Sigmoid colon (tissue), 6 donors: ENCODE measurements at regions not wholly inside any gene's neighbourhood (a gene's known extent, or its start where the extent isn't known, plus 50 kb on each side); places are given as distances from the start of the nearest gene placed in this dataset.

Experiments
- DNase-seq: peaks from one replicate; pipeline ENCODE4 v3.0.0-alpha.2; 2019
- H3K27ac ChIP-seq, 4 donors: fragments of 200-600 bp; sonication (generic); one replicate each; pipeline ENCODE4 v1.5.1; 2016 to 2019; ENCODE audit warnings: mild to moderate bottlenecking in 1 of 4
- H3K27me3 ChIP-seq, 3 donors: fragments of 200-600 bp; sonication (generic); one replicate each; pipeline ENCODE4 v1.5.1; 2019; ENCODE audit warnings: mild to moderate bottlenecking in 1 of 3
- H3K36me3 ChIP-seq, 4 donors: fragments of 200-600 bp; sonication (generic); one replicate each; pipeline ENCODE4 v1.5.1; 2016 to 2019
- H3K4me1 ChIP-seq, 4 donors: fragments of 200-600 bp; sonication (generic); one replicate each; pipeline ENCODE4 v1.5.1; 2017 to 2019
- H3K4me3 ChIP-seq, 4 donors: fragments of 200-600 bp; sonication (generic); one replicate each; pipeline ENCODE4 v1.5.1; 2017 to 2019; ENCODE audit warnings: mild to moderate bottlenecking in 2 of 4, moderate library complexity in 1 of 4
- H3K9me3 ChIP-seq, 4 donors: fragments of 200-600 bp in 3 of 4; sonication (generic) in 3 of 4; one replicate each; pipeline versions ENCODE4 v1.5.1 to v1.6.1; 2013 to 2019
- CTCF ChIP-seq, 4 experiments: fragments of 450-650 bp in 3 of 4; fragments of 200-600 bp in 1 of 4; IDR thresholded peaks; one replicate each; pipeline ENCODE4 v1.5.1; 2016 to 2019; ENCODE audit warnings: antibody characterized with exemption in 4 of 4, mild to moderate bottlenecking in 3 of 4, moderate library complexity in 2 of 4
- EP300 ChIP-seq, 4 donors: sonication (generic); formaldehyde crosslinking; IDR thresholded peaks; one replicate each; pipeline ENCODE4 v1.6.1; 2017; ENCODE audit warnings: antibody characterized with exemption in 4 of 4
- POLR2A ChIP-seq, 2 donors: fragments of 450-650 bp; IDR thresholded peaks; one replicate each; pipeline ENCODE4 v1.6.1; 2016; ENCODE audit warnings: antibody characterized with exemption in 2 of 2, mild to moderate bottlenecking in 2 of 2, moderate library complexity in 2 of 2
- POLR2AphosphoS5 ChIP-seq, 4 donors: sonication (generic); formaldehyde crosslinking; IDR thresholded peaks; one replicate each; pipeline ENCODE4 v1.6.1; 2017; ENCODE audit warnings: antibody characterized with exemption in 4 of 4
- WGBS, 2 donors: extraction: QIAGEN DNeasy Blood & Tissue Kit; methylation state at CpG; one replicate each; pipeline ENCODE4 v1.1.7; 2013; 5-methylcytosine and 5-hydroxymethylcytosine counted together
- intact Hi-C: fragments of 100-400 bp; cut with DNase I; formaldehyde crosslinking; loops from one replicate; pipeline ENCODE4 v1.15.1; 2023
- donor health status: healthy with polysubstance abuse.
- donor health status: healthy.

GRCh38 chr3:106466881-106467280 is 598.1 kb upstream of the CBLB start:
- no peak overlapping the region for H3K27ac ChIP-seq
- H3K27me3 ChIP-seq = no peaks in the 10 kb centered on the region
- H3K36me3 ChIP-seq = no peaks in the 10 kb centered on the region
- 97 to 98% methylated on average over 2 of the region's 2 CpGs for WGBS, 2 donors
- intact Hi-C loops = no loop called here
- no peak overlapping the region for H3K4me3 ChIP-seq
- peaks cover 0 to 4% (median 0%) of the 10 kb centered on the region in 4 donors for H3K9me3 ChIP-seq
- TF ChIP-seq POLR2AphosphoS5 (IDR thresholded peaks at IDR 0.05) (no peak), EP300 (IDR thresholded peaks at IDR 0.05) (no peak), POLR2A (IDR thresholded peaks at IDR 0.05) (no peak), CTCF (IDR thresholded peaks at IDR 0.05) (no peak)
- no peaks in the 10 kb centered on the region for H3K4me1 ChIP-seq
- no peak for DNase-seq

- intact Hi-C loops = no loop called here
- H3K36me3 ChIP-seq = no peaks in the 10 kb centered on the region
- H3K27ac ChIP-seq = no peak overlapping the region
- 87 to 91% methylated on average over 7 of the region's 7 CpGs for WGBS, 2 donors
- H3K27me3 ChIP-seq = no peaks in the 10 kb centered on the region
- no peak for DNase-seq
- no peaks in the 10 kb centered on the region for H3K9me3 ChIP-seq
- no peaks in the 10 kb centered on the region for H3K4me1 ChIP-seq
- TF ChIP-seq POLR2A (IDR thresholded peaks at IDR 0.05) (no peak), CTCF (IDR thresholded peaks at IDR 0.05) (no peak), POLR2AphosphoS5 (IDR thresholded peaks at IDR 0.05) (no peak), EP300 (IDR thresholded peaks at IDR 0.05) (no peak)
- no peak overlapping the region for H3K4me3 ChIP-seq
These were observed 605.0 kb upstream of the CBLB start for GRCh38 chr3:106473576-106474475.

GRCh38 chr3:106482451-106482850 is 613.6 kb upstream of the CBLB start:
- no peak for TF ChIP-seq POLR2AphosphoS5 (IDR thresholded peaks at IDR 0.05)
- no peak for TF ChIP-seq EP300 (IDR thresholded peaks at IDR 0.05)
- no peak for TF ChIP-seq CTCF (IDR thresholded peaks at IDR 0.05)
- no peak for TF ChIP-seq POLR2A (IDR thresholded peaks at IDR 0.05)
- DNase-seq = no peak

GRCh38 chr3:106485217-106485616 is 616.4 kb upstream of the CBLB start:
- no peaks in the 10 kb centered on the region for H3K27me3 ChIP-seq
- TF ChIP-seq EP300 (IDR thresholded peaks at IDR 0.05) = no peak
- TF ChIP-seq CTCF (IDR thresholded peaks at IDR 0.05) = no peak
- TF ChIP-seq POLR2A (IDR thresholded peaks at IDR 0.05) = no peak
- no peak for TF ChIP-seq POLR2AphosphoS5 (IDR thresholded peaks at IDR 0.05)
- H3K4me1 ChIP-seq = peaks cover 0 to 17% (median 0%) of the 10 kb centered on the region in 4 donors
- H3K4me3 ChIP-seq = no peak overlapping the region
- intact Hi-C loops = no loop called here
- H3K9me3 ChIP-seq = no peaks in the 10 kb centered on the region
- no peaks in the 10 kb centered on the region for H3K36me3 ChIP-seq
- no peak overlapping the region for H3K27ac ChIP-seq
- no peak for DNase-seq

More at GRCh38 chr3:106482451-106482850, 613.6 kb upstream of the CBLB start:
- peaks cover 0 to 7% (median 0%) of the 10 kb centered on the region in 4 donors for H3K4me1 ChIP-seq
- H3K9me3 ChIP-seq = peaks cover 0 to 2% (median 0%) of the 10 kb centered on the region in 4 donors
- H3K27me3 ChIP-seq = no peaks in the 10 kb centered on the region
- H3K27ac ChIP-seq = no peak overlapping the region
- 91 to 92% methylated on average over 5 of the region's 5 CpGs for WGBS, 2 donors
- intact Hi-C loops = no loop called here
- H3K36me3 ChIP-seq = no peaks in the 10 kb centered on the region
- H3K4me3 ChIP-seq = no peak overlapping the region
